ENCODE measurements at regions not wholly inside any gene's neighbourhood (a gene's known extent, or its start where the extent isn't known, plus 50 kb on each side); places are given as distances from the start of the nearest gene placed in this dataset.

GRCh38 chr6:43901733-43902230 lies 131.8 kb downstream of the VEGFA start:
- H2BK20ac ChIP-seq (ENCODE audit: low read depth, low read length, poor library complexity, severe bottlenecking), result no peak overlapping the region
- H3K27ac ChIP-seq (ENCODE audit: insufficient read length, low read depth, low read length), result no peak overlapping the region
- no peaks in the 10 kb centered on the region; a peak in 1 of 7 replicates for H3K36me3 Mint-ChIP-seq (ENCODE audit: insufficient read depth in 1 of 3, low read depth in 3 of 3)
- no peak overlapping the region for H3K56ac ChIP-seq (ENCODE audit: insufficient read length, low read depth, low read length)
- no peak overlapping the region for H4K91ac ChIP-seq (ENCODE audit: insufficient read length, low read depth, low read length)
- no peak overlapping the region for H3K27ac Mint-ChIP-seq
- H2BK12ac ChIP-seq (ENCODE audit: insufficient read length, low read depth, low read length), result no peak overlapping the region
- no peak overlapping the region for H2AFZ ChIP-seq (ENCODE audit: low read length)
- no peak overlapping the region for H3K18ac ChIP-seq (ENCODE audit: insufficient read length, low read depth, low read length)
- no peaks in the 10 kb centered on the region for H3K27me3 ChIP-seq (ENCODE audit: insufficient read depth, low read length)
- no peaks in the 10 kb centered on the region; a peak in 1 of 5 replicates for H3K9me3 Mint-ChIP-seq
- H2BK15ac ChIP-seq (ENCODE audit: low read depth, low read length), result no peak overlapping the region
- H4K20me1 ChIP-seq (ENCODE audit: control insufficient read depth, insufficient read depth, insufficient read length), result no peaks in the 10 kb centered on the region
- no peak overlapping the region for H3K23ac ChIP-seq (ENCODE audit: insufficient read length, low read depth, low read length)
- peaks cover 0 to 9% of the 10 kb centered on the region in 2 experiments; a peak in 2 of 4 replicates for H3K4me1 Mint-ChIP-seq
- H3K9me3 ChIP-seq (ENCODE audit: control insufficient read depth, low read depth, low read length), result no peaks in the 10 kb centered on the region
- H2AK5ac ChIP-seq (ENCODE audit: insufficient read length, low read length), result no peak overlapping the region
- no peak overlapping the region for H2BK5ac ChIP-seq (ENCODE audit: insufficient read length, low read length)
- no peak for TF ChIP-seq CTCF (conservative IDR thresholded peaks at IDR 0.05)
- no peak overlapping the region for H2BK120ac ChIP-seq (ENCODE audit: low read depth, low read length, poor library complexity, severe bottlenecking)
- H3K4me3 Mint-ChIP-seq, result no peak overlapping the region
- no peaks in the 10 kb centered on the region for H3K23me2 ChIP-seq (ENCODE audit: insufficient read length, low read depth, low read length, poor library complexity, severe bottlenecking)
- no peak overlapping the region for H3K4me2 ChIP-seq (ENCODE audit: insufficient read depth, insufficient read length, low read length)
- no peaks in the 10 kb centered on the region for H3K79me1 ChIP-seq (ENCODE audit: insufficient read depth, low read depth, low read length, poor library complexity, severe bottlenecking)
- no peak overlapping the region for H3K9ac ChIP-seq (ENCODE audit: extremely low read depth, insufficient read length, low read length)
- no peak for DNase-seq
- no peak overlapping the region for H4K5ac ChIP-seq (ENCODE audit: insufficient read length, low read depth, low read length)
- no CpG with 5 or more reads among the region's 4 CpGs for WGBS (ENCODE audit: extremely low coverage, insufficient read length, low lambda C conversion rate)
- H3T11ph ChIP-seq (ENCODE audit: low read length), result no peak overlapping the region
- H3K14ac ChIP-seq (ENCODE audit: insufficient read depth, low read length), result no peak overlapping the region
- H3K79me2 ChIP-seq (ENCODE audit: insufficient read depth, low read length), result no peaks in the 10 kb centered on the region
- no peak overlapping the region for H3K4ac ChIP-seq (ENCODE audit: low read depth, low read length)
- H3K4me1 ChIP-seq (ENCODE audit: insufficient read depth, low read length), result no peaks in the 10 kb centered on the region
- H3K27me3 Mint-ChIP-seq (ENCODE audit: low read depth), result peaks cover 2% of the 10 kb centered on the region; the same call in 1 of the 2 replicates
- no peak overlapping the region for H4K8ac ChIP-seq (replicated peaks; ENCODE audit: insufficient read length, low read depth, low read length)
